Right atrium auricular region (tissue), 2 donors: ENCODE measurements at regions not wholly inside any gene's neighbourhood (a gene's known extent, or its start where the extent isn't known, plus 50 kb on each side); places are given as distances from the start of the nearest gene placed in this dataset.

Experiments used
- DNase-seq: peaks from one replicate; pipeline ENCODE4 v3.0.0-alpha.2; 2019; ENCODE audit warnings: low spot score
- H3K27ac ChIP-seq, 2 donors: fragments of 200-600 bp; sonication (generic); 1 replicate in 1 of 2; 2 replicates in 1 of 2; pipeline ENCODE4 v1.5.1; 2016 to 2019
- H3K27me3 ChIP-seq, 2 donors: fragments of 200-600 bp; sonication (generic); one replicate each; pipeline versions ENCODE4 v1.5.1 to v1.6.0; 2017 to 2019
- H3K36me3 ChIP-seq: fragments of 200-600 bp; sonication (generic); one replicate; pipeline ENCODE4 v1.5.1; 2016
- H3K4me1 ChIP-seq, 2 donors: fragments of 200-600 bp; sonication (generic); one replicate each; pipeline versions ENCODE4 v1.5.1 to v1.6.0; 2017 to 2019
- H3K4me3 ChIP-seq, 2 donors: fragments of 200-600 bp; sonication (generic); 1 replicate in 1 of 2; 2 replicates in 1 of 2; pipeline ENCODE4 v1.5.1; 2017 to 2019; ENCODE audit warnings: mild to moderate bottlenecking in 1 of 2, moderate library complexity in 1 of 2
- H3K9me3 ChIP-seq, 2 donors: fragments of 200-600 bp; sonication (generic); one replicate each; pipeline ENCODE4 v1.5.1; 2019
- TF ChIP-seq, protein P1 (sequence below), 2 donors: fragments of 200-600 bp; sonication (generic); IDR thresholded peaks; one replicate each; pipeline ENCODE4 v1.5.1; 2019; ENCODE audit warnings: antibody characterized with exemption in 2 of 2

DNA sequence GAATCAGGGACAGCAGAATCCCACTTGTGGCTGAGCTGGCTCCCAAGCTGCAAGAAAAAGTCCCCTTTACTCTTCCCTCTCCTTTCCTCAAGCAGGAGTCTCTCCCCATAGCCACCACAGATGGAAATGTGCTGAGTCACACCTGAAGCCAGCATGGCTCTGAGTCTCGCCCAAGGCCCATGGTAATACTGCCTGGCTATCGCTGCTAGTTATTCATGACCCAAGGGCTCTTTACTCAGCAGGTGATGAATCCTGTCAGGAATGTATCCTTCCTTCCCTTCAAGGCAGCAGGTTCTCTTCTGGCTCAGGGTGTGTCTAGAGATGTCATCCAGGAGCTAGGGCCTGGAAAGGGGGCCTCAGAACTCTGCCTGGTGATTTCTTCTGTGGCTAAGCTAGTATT, 403.3 kb upstream of the PTPRD start:
- no peak overlapping the region for H3K4me3 ChIP-seq
- no peak overlapping the region for H3K27ac ChIP-seq
- no peaks in the 10 kb centered on the region for H3K4me1 ChIP-seq
- DNase-seq: no peak
- no peaks in the 10 kb centered on the region for H3K9me3 ChIP-seq
- H3K27me3 ChIP-seq: no peaks in the 10 kb centered on the region
- H3K36me3 ChIP-seq: no peaks in the 10 kb centered on the region
- TF ChIP-seq, protein P1, sequence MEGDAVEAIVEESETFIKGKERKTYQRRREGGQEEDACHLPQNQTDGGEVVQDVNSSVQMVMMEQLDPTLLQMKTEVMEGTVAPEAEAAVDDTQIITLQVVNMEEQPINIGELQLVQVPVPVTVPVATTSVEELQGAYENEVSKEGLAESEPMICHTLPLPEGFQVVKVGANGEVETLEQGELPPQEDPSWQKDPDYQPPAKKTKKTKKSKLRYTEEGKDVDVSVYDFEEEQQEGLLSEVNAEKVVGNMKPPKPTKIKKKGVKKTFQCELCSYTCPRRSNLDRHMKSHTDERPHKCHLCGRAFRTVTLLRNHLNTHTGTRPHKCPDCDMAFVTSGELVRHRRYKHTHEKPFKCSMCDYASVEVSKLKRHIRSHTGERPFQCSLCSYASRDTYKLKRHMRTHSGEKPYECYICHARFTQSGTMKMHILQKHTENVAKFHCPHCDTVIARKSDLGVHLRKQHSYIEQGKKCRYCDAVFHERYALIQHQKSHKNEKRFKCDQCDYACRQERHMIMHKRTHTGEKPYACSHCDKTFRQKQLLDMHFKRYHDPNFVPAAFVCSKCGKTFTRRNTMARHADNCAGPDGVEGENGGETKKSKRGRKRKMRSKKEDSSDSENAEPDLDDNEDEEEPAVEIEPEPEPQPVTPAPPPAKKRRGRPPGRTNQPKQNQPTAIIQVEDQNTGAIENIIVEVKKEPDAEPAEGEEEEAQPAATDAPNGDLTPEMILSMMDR (IDR thresholded peaks at IDR 0.05): no peak

GRCh38 chr9:11023201-11023600, 410.4 kb upstream of the PTPRD start:
- H3K4me3 ChIP-seq: no peak overlapping the region
- no peak overlapping the region for H3K27ac ChIP-seq
- H3K4me1 ChIP-seq: no peaks in the 10 kb centered on the region
- DNase-seq: no peak
- H3K9me3 ChIP-seq: no peaks in the 10 kb centered on the region
- H3K27me3 ChIP-seq: no peaks in the 10 kb centered on the region
- no peaks in the 10 kb centered on the region for H3K36me3 ChIP-seq
- TF ChIP-seq, protein P1 (IDR thresholded peaks at IDR 0.05): no peak

- TF ChIP-seq, protein P1 (IDR thresholded peaks at IDR 0.05): no peak
- Histone ChIP-seq H3K27me3 (no peaks in the 10 kb centered on the region), H3K27ac (no peak overlapping the region), H3K4me1 (no peaks in the 10 kb centered on the region), H3K4me3 (no peak overlapping the region), H3K36me3 (no peaks in the 10 kb centered on the region), H3K9me3 (no peaks in the 10 kb centered on the region)
- DNase-seq: no peak
Observed at GRCh38 chr9:11025775-11026174, 413.0 kb upstream of the PTPRD start.

DNA sequence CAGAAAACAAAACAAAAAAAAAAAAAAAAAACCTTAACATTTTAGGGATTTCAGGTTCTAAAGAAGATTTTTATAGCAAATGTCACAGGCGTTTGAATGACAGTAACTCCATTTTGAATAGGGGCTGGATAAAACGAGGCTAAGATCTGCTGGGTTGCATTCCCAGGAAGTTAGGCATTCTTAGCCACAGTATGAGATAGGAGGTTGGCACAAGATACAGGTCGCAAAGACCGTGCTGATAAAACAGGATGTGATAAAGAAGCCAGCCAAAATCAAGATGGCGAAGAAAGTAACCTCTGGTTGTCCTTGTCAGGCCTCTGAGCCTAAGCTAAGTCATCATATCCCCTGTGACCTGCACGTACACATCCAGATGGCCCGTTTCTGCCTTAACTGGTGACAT, 425.6 kb upstream of the PTPRD start:
- Histone ChIP-seq H3K36me3 (no peaks in the 10 kb centered on the region), H3K9me3 (no peaks in the 10 kb centered on the region), H3K4me3 (no peak overlapping the region), H3K27me3 (no peaks in the 10 kb centered on the region), H3K27ac (no peak overlapping the region), H3K4me1 (no peaks in the 10 kb centered on the region)
- TF ChIP-seq, protein P1 (IDR thresholded peaks at IDR 0.05): no peak
- DNase-seq: no peak

- no peaks in the 10 kb centered on the region for H3K36me3 ChIP-seq
- H3K9me3 ChIP-seq: no peaks in the 10 kb centered on the region
- H3K4me3 ChIP-seq: no peak overlapping the region
- no peaks in the 10 kb centered on the region for H3K27me3 ChIP-seq
- no peak for DNase-seq
- no peak overlapping the region for H3K27ac ChIP-seq
- TF ChIP-seq, protein P1 (IDR thresholded peaks at IDR 0.05): no peak
- H3K4me1 ChIP-seq: no peaks in the 10 kb centered on the region
Observed at GRCh38 chr9:11039006-11039405, 426.2 kb upstream of the PTPRD start.

DNA sequence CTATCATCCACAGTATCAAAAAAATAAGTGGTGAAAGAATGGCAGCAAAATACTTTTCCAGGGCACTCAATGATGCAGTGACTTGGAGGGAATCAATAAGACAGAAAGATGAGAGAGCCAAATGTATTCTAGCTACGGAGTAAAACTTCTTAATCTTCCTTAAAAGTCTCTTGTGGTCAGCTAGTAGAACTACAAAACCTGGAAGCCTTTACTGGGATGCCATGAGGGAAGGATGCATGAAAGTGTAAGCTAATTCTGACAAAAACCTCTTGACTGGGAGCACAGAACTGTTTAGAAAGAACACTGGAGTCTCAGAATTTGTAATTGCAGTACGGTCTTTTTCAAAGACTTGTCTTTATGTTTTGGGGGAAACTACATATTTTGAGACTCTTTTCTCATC, 432.8 kb upstream of the PTPRD start:
- Histone ChIP-seq H3K27me3 (no peaks in the 10 kb centered on the region), H3K36me3 (no peaks in the 10 kb centered on the region), H3K9me3 (no peaks in the 10 kb centered on the region), H3K4me1 (no peaks in the 10 kb centered on the region), H3K4me3 (no peak overlapping the region), H3K27ac (no peak overlapping the region)
- TF ChIP-seq, protein P1 (IDR thresholded peaks at IDR 0.05): no peak
- no peak for DNase-seq
